GM19239 (cell line): ENCODE measurements at regions not wholly inside any gene's neighbourhood (a gene's known extent, or its start where the extent isn't known, plus 50 kb on each side); places are given as distances from the start of the nearest gene placed in this dataset.

ENCODE experiments used
- DNase-seq: peaks from one replicate; pipeline ENCODE4 v3.0.0; 2011; ENCODE audit warnings: low spot score; ENCODE audit not compliant: insufficient read length
- FAIRE-seq: peaks from 2 replicates; lab custom pipeline; 2011; peaks lifted over from hg19 to GRCh38; lab: Jason Lieb, UNC

DNA sequence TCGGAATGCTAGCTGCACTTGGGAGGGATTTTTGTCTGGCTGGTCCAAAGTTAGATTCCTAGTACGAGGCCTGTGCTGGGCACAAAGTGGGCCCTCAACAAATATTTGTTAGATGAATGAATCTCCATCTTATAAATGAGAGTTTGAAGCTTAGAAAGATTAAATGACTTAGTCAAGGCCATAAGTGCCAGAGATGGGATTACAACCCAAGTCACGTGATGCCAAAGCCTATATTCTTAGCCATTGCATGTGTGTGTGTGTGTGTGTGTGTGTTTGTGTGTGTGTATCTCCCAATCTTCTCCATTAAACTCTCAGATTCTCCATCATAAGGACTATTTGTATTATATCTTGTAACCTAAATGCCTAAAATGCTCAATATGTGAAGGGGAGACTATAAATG lies 130.8 kb upstream of the MAP1B start:
- no peak for FAIRE-seq
- no peak for DNase-seq

DNA sequence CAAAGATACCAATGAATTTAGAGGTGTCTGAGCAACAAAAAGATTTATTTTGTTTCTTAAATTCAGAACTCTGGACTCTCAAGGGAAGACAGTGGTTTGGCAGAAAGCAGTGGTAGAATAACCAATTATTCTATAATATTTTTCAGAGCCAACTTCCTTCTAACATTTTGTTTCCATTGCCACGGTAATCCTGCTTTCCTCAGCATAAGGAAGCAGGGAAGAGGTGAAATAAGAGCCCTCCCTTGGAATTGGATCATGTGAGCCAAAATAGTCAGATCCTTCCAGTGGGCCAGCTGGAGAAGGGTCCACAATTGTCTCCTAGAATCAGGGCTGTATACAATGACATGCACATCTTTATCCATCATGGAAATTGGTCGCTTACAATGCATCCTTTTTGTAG lies 130.0 kb upstream of the MAP1B start:
- no peak for DNase-seq

DNA sequence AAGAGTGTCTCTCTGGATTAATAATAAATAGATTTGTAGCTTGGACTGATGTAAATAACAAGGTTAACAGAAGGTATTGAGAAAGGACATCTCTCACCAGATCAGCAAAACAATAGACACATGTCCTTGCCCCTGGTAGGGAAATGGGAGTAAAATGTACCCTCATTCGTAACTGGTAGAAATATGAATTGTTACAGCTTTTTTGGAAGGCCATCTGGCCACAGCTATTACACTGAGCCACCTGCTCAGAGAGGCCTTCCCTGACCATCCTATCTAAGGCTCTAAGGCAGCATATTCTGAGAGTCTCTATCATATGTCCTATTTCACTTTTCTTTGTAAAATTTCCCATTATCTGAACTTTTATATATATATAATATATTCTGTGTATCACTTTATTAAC lies 129.1 kb upstream of the MAP1B start:
- DNase-seq (no peak), FAIRE-seq (no peak)

More for the DNA sequence above, 130.0 kb upstream of the MAP1B start:
- no peak for FAIRE-seq

DNA sequence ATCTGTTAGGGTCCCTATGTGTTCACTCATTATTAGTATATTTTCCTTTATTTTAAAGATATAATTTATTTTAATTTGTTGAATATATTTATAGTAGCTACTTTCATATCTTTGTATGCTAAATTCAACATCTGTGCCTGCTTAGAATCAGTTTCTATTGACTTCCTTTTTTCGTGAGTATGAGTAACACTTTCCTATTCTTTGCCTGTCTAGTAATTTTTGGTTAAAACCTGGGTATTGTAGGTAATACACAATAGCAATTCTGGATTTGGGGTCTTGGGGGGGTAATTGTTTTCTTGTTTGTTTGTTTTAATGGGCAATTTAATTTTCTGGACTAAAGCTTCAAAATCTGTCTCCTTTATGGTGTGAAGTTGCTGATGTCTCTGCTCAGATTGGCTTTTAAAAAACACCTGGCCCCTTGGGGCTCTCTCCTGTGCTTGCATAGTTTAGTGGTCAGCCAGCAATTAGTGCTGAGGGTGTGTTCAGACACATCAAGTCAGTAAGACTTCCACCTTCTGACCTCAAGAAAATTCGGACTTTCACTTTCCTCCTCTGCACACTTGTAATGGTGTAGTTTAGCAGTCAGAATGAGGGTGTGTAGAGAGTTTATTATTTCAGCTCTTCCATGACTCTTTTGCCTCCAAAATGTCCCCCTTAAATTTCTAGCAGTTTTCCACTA lies 124.4 kb upstream of the MAP1B start:
- DNase-seq = no peak
- FAIRE-seq = no peak

DNA sequence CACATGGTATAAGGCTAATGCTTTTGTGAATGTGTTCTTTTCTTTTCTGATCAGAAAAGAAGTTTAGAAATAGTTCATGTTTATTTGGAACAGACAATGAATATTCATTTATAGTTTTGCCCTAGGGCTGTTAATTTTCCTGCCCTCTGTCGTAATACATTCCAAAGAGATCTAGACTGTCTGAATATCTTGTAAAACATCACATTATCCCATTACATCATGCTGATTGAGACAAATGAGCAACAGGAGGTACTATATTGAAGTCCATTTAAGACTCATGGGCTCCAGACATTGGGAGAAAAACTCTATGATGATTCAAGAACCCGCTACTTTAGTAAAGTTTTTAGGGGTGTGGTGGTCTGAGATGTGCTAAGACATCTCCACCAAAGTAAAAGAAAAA lies 121.2 kb upstream of the MAP1B start:
- FAIRE-seq (peak; percentile 77), DNase-seq (no peak)

DNA sequence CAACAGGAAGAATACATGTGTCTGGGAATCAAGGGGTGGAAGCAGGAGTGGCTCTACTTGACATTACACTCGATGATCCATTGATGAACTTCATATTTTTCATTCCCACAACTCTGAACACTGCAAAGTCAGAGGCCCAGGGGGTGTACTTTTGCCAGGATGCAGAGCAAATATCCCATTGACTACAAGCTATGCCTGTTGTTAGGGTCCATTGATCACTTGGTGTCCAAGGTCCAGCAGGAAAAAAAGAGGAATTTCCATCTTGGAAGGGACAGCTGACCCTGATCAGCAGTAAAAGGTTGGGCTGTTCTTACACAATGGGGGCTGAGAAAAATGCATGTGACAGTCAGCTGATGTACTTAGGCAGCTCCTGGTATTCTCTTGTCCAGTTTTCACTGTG lies 118.5 kb upstream of the MAP1B start:
- DNase-seq (no peak), FAIRE-seq (no peak)

DNA sequence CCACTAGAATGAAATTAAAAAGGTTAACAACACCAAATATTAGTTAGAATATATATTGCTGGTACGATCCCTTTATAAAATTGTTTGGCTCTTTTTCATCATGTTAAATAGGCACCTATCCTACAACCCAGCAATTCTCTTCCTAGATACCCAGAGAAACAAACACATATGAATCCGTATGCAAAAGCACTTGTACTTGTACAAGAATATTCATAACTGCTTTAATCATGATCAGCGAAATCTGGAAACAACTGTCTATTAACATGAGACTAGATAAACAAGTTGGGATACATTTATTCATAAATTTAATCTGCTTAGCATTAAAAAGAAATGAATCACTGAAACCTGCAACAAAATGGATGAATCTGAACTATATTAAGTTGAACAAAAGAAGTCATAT lies 113.7 kb upstream of the MAP1B start:
- DNase-seq (no peak), FAIRE-seq (no peak)

DNA sequence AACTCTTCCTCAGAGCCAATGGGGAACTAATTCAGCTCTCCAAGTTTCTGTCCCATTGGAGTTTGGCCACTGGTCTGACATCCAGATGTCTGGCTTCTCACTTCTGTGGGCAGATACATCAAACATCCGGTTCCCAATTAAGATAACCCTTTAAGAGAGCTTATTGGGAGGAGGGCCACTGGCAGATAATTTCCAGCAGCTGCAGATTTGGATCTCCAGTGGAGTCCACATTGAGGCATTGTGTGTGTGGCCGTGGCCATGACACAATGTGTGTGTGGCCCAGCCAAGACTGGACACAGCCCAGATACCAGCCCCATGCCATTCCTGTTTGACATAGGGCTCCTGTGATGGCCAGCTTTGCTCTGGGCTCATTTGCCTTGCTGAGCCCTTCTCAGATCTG lies 110.5 kb upstream of the MAP1B start:
- no peak for FAIRE-seq
- no peak for DNase-seq

DNA sequence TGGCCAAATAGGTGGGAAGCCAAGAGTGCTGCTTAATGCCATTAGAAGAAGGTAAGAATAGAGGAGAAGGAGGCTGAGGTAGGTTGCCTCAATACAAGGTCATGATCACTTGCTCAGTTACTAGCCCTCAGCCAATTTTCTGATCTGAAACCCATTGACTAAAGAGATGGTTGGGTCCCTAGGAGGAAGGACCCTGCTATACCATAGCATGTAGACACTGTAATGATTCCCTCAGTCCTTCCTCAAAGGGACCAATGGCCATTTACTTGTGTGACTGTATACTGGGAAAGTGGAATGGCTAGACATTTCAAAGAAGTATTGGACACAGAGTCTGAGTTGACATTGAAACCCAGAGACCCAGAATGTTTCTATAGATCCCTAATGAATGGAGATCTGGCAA lies 108.5 kb upstream of the MAP1B start:
- no peak for DNase-seq
- FAIRE-seq = no peak

DNA sequence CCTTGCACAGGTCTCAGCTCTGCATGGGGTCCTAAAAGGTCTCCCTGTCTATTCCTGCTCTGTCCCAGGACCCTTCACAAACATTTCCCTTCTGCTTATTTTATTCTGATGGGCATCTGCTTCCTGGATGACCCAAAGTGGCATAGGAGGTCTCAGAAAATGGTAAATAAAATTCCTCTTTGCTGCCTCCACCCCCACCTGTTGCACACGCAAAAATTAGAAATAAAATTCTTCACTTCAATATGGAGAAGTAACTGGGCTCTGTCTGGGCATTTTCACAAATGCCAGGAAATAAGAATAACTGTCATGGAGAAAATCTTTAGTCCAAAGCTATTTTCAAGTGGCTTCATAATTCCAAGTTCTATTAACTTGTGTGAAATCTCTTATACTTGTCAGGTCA lies 106.6 kb upstream of the MAP1B start:
- FAIRE-seq = no peak
- no peak for DNase-seq

DNA sequence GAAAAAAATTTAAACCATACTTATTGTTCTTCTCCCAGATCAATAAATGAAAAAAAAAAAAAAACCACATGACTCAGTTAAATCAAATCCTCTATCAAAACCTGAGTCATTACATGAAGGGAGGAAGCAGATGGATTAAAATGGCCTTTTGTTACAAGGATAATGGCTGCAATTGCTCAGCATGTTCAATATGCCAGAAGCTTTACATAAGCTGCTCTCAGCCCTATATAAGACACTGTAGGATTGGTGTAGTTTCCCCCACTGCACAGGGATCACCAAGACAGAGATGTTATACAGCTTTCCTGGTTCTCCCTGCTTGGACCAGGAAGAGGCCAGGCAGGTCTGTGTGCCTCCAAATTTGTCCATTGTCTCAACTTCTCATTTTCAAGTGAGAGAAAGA lies 101.6 kb upstream of the MAP1B start:
- FAIRE-seq (no peak), DNase-seq (no peak)

DNA sequence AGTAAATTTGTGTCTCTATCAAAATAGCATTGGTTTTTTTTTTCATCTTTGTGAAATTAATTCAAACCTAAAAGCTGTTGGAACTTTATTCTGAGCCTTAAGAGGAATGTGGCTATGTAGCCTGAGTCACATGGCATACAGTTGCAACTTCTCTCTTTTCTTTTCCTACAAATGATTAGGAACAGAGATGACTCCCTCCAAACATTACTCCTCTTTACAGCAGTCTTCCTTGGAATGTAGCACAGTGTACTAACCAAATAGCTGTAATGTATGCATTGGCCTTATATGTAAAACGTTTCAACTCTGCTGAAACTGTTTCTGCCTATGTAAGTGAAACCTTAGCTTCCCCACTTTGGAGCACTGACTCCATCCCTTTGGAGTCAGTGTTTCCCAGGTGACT lies 100.9 kb upstream of the MAP1B start:
- FAIRE-seq = no peak

DNA sequence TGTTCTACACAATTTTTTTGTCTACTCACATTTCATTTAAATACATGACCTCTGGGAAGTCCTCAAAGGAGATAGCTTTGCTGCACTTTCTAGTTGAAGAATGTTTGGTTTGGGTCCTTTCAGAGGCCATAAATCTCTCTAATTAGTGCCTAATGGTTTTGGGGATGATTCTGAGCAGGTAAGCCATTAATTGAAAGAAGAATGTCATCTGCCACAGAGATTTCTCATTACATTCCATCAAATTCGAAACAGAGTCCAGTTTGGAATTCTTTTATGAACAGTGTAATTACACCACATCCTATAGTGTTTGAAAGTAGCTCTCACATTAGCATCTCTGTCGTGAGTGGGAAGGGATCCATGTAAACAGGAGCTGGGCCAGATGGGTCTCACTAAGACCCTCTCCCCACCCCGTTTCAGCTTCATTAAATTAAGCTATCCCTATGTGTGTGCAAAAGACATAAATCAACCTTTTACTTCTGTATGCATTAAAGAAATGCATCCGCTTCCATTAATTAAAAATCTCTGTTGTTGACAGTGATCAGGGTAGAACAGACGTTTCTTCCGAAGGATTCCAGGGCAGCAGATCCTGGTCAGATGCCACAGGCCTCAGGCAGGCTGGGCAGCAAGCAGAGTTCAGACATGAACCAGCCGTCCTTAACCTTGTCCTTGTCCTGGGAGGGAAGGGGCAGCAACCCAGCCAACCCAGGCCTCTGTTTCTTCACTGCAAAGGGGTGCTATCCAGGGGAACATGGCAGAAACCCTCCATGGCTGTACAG lies 99.8 kb upstream of the MAP1B start:
- no peak for FAIRE-seq
- no peak for DNase-seq

More for the DNA sequence above, 100.9 kb upstream of the MAP1B start:
- no peak for DNase-seq

DNA sequence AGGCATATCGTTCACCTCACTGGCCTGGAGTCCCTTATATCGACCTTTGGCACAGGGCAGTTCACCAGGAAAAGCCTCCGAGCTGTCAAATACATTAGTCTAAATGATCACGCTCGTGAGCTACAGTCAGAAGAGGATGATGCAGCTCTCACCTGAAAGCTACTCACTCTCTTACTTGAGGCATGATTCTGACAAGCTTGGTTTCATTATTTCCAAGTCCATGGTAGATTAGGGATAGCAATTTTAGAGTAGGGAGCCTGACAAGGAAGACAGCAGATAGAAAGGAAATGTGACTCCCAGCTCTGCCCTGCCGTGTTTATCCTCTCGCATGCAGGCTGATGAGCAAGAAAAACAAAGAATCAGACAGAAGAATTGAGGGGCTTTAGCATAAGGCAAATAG lies 98.0 kb upstream of the MAP1B start:
- DNase-seq (no peak), FAIRE-seq (no peak)

DNA sequence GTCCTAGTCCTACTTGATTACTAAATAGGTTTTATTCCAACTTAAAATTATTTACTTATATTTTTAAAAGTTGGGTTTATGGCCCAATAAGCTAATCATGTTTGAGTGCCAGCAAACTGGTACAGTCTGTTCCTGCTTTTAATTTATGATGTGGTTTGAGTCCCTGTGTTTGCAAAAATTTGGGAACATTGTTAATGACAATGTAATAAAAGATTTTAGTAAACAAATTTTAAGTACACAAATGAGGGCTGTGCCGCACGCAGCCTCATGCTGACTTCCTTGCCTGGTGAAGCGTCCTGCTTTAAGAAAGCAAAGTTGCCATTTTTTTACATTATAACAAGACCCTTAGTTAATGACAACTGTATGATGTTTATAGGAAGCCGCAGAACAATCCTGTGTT lies 96.8 kb upstream of the MAP1B start:
- FAIRE-seq (no peak), DNase-seq (no peak)

DNA sequence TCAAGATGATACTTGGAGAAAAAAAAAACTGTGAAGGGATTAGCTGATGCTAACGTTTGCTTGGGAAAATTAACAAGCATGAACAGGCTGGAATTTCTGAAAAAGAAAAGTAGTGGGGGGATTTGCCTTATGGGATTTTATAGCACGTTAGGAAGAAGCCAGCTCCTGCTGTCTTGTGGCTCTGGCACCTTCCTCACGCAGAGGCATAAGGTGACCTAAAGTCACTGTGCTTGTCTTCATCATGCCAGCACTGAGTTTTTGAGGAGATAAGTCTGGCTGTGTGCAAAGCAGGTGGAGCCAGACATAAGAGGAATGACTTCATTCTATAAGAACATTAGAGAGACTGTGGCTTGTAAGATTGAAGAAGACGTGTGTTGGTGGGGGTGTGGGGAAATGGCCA lies 94.4 kb upstream of the MAP1B start:
- DNase-seq = no peak
- no peak for FAIRE-seq

DNA sequence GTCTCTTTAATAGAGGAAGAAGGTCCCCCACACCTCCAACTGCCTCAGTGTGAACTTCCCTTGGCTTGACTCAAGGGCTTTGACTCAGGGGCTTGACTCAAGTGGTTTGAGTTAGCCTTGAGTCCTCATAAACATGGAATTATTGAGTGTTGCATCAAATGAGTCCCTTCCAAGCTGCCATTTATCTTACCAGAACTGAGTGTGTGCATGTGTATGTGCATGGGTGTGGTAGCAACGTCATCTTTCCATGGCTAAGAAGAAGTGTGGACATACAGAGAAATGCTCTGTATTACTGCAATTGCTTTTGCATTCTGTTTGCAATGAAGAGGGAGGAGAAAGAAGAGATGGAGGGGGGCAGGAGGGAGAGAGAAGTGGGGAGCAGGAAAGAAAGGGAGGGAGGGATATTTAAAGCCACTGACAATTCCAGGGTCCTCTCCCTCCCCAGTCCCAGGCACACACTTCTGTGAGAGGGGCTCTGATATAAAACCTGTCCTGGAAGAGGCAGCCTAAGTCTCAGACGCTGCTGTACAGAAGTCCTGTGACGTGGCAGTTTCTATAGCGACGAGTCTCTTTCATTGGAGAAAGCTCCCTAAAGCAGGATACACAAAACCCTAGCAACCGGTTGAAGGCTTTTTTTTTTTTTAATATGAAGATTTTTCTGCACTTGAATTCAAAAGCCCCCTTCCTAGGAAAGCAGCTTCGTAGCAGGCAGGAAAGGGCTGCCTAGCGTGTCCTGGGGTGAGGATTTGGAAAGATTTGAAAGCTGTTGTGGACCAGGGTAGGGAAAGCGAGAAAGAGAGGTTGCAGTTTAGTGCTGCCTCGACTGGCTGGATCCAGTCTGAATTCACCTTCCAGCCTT lies 93.3 kb upstream of the MAP1B start:
- FAIRE-seq = no peak
- no peak for DNase-seq

DNA sequence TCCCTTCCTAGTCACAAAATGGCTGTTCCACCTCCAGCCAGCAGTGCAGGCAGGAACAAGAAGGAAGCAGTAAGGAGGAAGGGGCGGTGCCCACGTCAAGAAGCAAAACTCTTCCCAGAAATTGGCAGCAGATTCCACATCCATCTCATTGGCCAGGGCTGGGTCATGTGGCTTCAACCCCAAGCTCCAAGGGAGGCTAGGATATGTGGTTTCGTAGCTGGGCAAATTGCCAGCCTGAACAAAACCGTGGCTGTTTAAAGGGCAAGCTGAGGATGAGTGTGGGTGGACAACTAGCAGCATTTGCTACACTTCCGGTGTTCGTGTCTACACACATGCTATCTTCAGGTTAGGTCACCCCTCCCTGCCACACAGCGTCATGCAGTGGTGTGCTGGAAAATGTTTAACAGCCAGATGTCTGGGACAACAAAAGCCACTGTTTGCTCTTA lies 92.1 kb upstream of the MAP1B start:
- DNase-seq = no peak
- FAIRE-seq = no peak

DNA sequence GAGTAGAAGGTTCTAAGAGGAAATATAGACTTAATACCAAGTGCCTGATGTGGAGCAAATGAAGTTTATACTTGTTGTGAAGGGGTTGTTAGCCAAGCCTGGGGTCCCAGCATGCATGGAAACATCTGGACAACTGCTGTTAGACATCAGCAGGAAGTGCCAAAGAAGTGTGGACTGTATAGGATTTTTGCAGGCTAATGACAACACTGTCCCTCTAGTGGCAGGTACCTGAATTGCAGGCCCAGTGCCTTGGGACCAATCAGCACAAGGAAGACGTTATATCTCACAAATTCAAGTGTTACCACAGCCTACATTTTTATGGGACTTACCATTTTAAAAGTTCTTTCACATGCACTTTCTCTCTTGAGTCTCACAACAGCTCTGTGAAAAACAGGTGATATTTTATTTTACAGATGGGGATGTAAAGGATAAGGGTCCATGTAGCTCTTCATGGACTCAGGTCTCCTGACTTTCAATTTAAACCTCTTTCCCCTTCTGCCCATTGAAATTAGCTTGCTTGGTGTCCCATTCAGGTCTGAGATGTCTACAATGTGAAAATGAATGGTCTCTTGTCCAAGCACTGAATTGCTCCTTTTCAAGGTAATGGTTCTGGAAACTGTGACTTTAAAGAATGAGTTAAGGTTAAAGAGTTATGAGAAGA lies 89.0 kb upstream of the MAP1B start:
- DNase-seq = peak; percentile 25
- FAIRE-seq = peak; percentile 88

DNA sequence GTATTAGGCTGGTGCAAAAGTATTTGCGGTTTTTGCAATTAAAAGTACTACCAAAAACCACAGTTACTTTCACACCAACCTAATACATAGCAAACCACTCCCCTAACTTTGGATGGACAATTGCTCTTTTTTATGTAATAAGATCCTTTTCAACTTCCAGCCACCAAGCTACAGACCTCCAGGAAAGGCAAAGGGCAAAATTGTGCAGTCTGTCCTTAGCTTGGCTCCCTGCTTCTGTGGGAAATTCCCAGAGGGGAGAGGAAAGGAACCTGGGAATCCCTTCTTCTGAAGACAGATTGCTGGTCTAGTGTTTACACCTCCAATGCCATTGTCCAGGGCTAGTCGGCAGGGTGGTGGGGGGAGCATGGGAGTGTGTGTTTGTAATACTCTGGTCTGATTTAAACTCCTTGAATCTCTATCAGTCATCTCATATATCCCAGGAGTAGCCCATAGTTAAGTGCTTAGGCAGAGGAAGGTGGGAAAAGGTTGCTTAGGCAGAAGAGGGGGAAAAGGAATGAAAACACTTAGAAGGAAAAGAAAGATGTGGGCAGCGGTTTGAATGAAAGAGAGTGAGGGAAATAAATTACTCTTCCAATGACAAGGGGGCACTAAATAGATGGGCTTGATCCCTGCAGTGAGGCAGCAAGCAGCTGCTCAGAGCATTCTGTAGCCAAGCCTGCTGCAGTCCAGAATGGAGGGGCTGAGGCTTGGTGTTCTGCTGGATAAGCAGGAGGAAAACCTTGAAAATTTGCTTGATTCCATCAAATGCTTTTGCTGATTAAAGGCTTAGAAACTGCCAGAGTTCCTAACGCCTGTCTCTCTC lies 86.9 kb upstream of the MAP1B start:
- FAIRE-seq (no peak), DNase-seq (no peak)
